Naive thymus-derived CD4-positive, alpha-beta T cell (primary cell): ENCODE measurements at regions not wholly inside any gene's neighbourhood (a gene's known extent, or its start where the extent isn't known, plus 50 kb on each side); places are given as distances from the start of the nearest gene placed in this dataset.

Source experiments
- ATAC-seq: fragments of 150-1000 bp; cut with Tn5 transposase; 2 replicates; pipeline ENCODE4 v1.10.0; 2021; ENCODE audit warnings: mild to moderate bottlenecking, moderate library complexity
- CTCF ChIA-PET: fragments of 350-600 bp; sonication (Branson Sonifier 250); formaldehyde crosslinking; loops from one replicate; lab custom pipeline; 2021; ENCODE audit warnings: antibody characterized with exemption; lab: Charles Lee
- POLR2A ChIA-PET: fragments of 350-600 bp; sonication (Branson Sonifier 250); formaldehyde crosslinking; loops from one replicate; lab custom pipeline; 2021; ENCODE audit warnings: antibody characterized with exemption, inconsistent platforms; lab: Charles Lee
- DNase-seq, 9 donors: peaks; one replicate each; pipeline versions ENCODE4 v3.0.0 to v3.0.0-alpha.2; 2020 to 2022; ENCODE audit warnings: mixed read lengths in 1 of 9
- H3K27ac ChIP-seq: one replicate; pipeline ENCODE4 v1.7.0; 2013; ENCODE audit warnings: mild to moderate bottlenecking, low read depth, low read length, moderate library complexity
- H3K27me3 ChIP-seq, 2 donors: one replicate each; pipeline ENCODE4 v1.7.0; 2013; ENCODE audit warnings: low read length in 2 of 2, mild to moderate bottlenecking in 2 of 2, moderate library complexity in 2 of 2; ENCODE audit not compliant: control insufficient read depth in 2 of 2, insufficient read depth in 2 of 2
- H3K36me3 ChIP-seq, 3 experiments: 1 replicate in 2 of 3; 2 replicates in 1 of 3; pipeline ENCODE4 v1.7.0; 2013; ENCODE audit warnings: low read length in 3 of 3, mild to moderate bottlenecking in 3 of 3, moderate library complexity in 1 of 3; ENCODE audit not compliant: insufficient read depth in 3 of 3, control insufficient read depth in 2 of 3
- H3K4me1 ChIP-seq, 2 donors: one replicate each; pipeline ENCODE4 v1.7.0; 2013; ENCODE audit warnings: low read length in 2 of 2, mild to moderate bottlenecking in 2 of 2, moderate library complexity in 1 of 2; ENCODE audit not compliant: control insufficient read depth in 2 of 2, insufficient read depth in 2 of 2
- H3K4me3 ChIP-seq: 2 replicates; pipeline ENCODE4 v1.7.0; 2013; ENCODE audit warnings: mild to moderate bottlenecking, low read length
- H3K9me3 ChIP-seq, 3 experiments: 1 replicate in 2 of 3; 2 replicates in 1 of 3; pipeline ENCODE4 v1.7.0; 2013; ENCODE audit warnings: low read length in 3 of 3; ENCODE audit not compliant: control insufficient read depth in 2 of 3
- H3K27ac Mint-ChIP-seq, 9 donors: one replicate each; pipeline ENCODE4 v1.8.0; 2020 to 2022; ENCODE audit warnings: mixed read lengths in 9 of 9, mild to moderate bottlenecking in 8 of 9, moderate library complexity in 5 of 9, inconsistent platforms in 2 of 9
- H3K27me3 Mint-ChIP-seq, 5 donors: one replicate each; pipeline ENCODE4 v1.8.0; 2021 to 2022; ENCODE audit warnings: mixed read lengths in 5 of 5, mild to moderate bottlenecking in 1 of 5
- H3K36me3 Mint-ChIP-seq, 5 donors: one replicate each; pipeline ENCODE4 v1.8.0; 2020 to 2022; ENCODE audit warnings: mixed read lengths in 5 of 5, mild to moderate bottlenecking in 3 of 5, inconsistent platforms in 1 of 5
- H3K4me1 Mint-ChIP-seq, 7 donors: one replicate each; pipeline ENCODE4 v1.8.0; 2020 to 2022; ENCODE audit warnings: mixed read lengths in 7 of 7, mild to moderate bottlenecking in 3 of 7, inconsistent platforms in 1 of 7
- H3K4me3 Mint-ChIP-seq, 10 donors: one replicate each; pipeline ENCODE4 v1.8.0; 2020 to 2022; ENCODE audit warnings: mild to moderate bottlenecking in 10 of 10, mixed read lengths in 10 of 10, moderate library complexity in 6 of 10, inconsistent platforms in 2 of 10
- H3K9me3 Mint-ChIP-seq, 11 donors: one replicate each; pipeline ENCODE4 v1.8.0; 2020 to 2022; ENCODE audit warnings: mixed read lengths in 11 of 11, mild to moderate bottlenecking in 4 of 11, inconsistent platforms in 1 of 11, moderate library complexity in 1 of 11
- intact Hi-C, 2 donors: fragments of 100-400 bp; cut with micrococcal nuclease; formaldehyde crosslinking; loops; one replicate each; pipeline ENCODE4 v1.15.1; 2023

GRCh38 chr21:14711287-14711686, 165.2 kb upstream of the SAMSN1 start:
- Mint-ChIP-seq H3K4me1 (peaks cover 0 to 15% (median 0%) of the 10 kb centered on the region in 7 donors), H3K9me3 (peaks cover 0 to 34% (median 11%) of the 10 kb centered on the region in 11 donors), H3K27ac (no peak overlapping the region), H3K4me3 (no peak overlapping the region), H3K27me3 (no peaks in the 10 kb centered on the region), H3K36me3 (peaks cover 5 to 22% (median 6%) of the 10 kb centered on the region in 5 donors)
- ChIA-PET CTCF (interaction anchor here (1.3 kb wide), 1 partner anchor 27 kb away, joined by 3 read pairs; no protein-coding TSS in a partner anchor), POLR2A (no interaction called here)
- ATAC-seq (no peak), DNase-seq (no peak)
- Histone ChIP-seq H3K27ac (no peak overlapping the region), H3K36me3 (no peaks in the 10 kb centered on the region), H3K27me3 (no peaks in the 10 kb centered on the region), H3K4me3 (no peak overlapping the region), H3K4me1 (no peaks in the 10 kb centered on the region), H3K9me3 (no peaks in the 10 kb centered on the region)
- intact Hi-C loops = loop anchor here in 1 of 2 donors (5.0 kb wide), 2 partner anchors 34 to 51 kb away; no protein-coding TSS in a partner anchor

GRCh38 chr21:14707511-14708020, 161.5 kb upstream of the SAMSN1 start:
- no peak for DNase-seq
- no peak overlapping the region for H3K4me3 Mint-ChIP-seq
- H3K4me1 Mint-ChIP-seq = peaks cover 0 to 18% (median 0%) of the 10 kb centered on the region in 7 donors
- H3K27ac Mint-ChIP-seq = no peak overlapping the region
- H3K4me3 ChIP-seq = no peak overlapping the region
- no peaks in the 10 kb centered on the region for H3K27me3 Mint-ChIP-seq
- H3K27me3 ChIP-seq = no peaks in the 10 kb centered on the region
- H3K4me1 ChIP-seq = no peaks in the 10 kb centered on the region
- ChIA-PET CTCF (no interaction called here), POLR2A (interaction anchor here (1.3 kb wide), 1 partner anchor 32 kb away, joined by 4 read pairs; no protein-coding TSS in a partner anchor)
- no peak for ATAC-seq
- no peaks in the 10 kb centered on the region for H3K36me3 ChIP-seq
- intact Hi-C loops = no loop called here
- H3K36me3 Mint-ChIP-seq = peaks cover 5 to 22% (median 6%) of the 10 kb centered on the region in 5 donors
- no peaks in the 10 kb centered on the region for H3K9me3 ChIP-seq
- peaks cover 0 to 20% (median 7%) of the 10 kb centered on the region in 11 donors for H3K9me3 Mint-ChIP-seq
- H3K27ac ChIP-seq = no peak overlapping the region

DNA sequence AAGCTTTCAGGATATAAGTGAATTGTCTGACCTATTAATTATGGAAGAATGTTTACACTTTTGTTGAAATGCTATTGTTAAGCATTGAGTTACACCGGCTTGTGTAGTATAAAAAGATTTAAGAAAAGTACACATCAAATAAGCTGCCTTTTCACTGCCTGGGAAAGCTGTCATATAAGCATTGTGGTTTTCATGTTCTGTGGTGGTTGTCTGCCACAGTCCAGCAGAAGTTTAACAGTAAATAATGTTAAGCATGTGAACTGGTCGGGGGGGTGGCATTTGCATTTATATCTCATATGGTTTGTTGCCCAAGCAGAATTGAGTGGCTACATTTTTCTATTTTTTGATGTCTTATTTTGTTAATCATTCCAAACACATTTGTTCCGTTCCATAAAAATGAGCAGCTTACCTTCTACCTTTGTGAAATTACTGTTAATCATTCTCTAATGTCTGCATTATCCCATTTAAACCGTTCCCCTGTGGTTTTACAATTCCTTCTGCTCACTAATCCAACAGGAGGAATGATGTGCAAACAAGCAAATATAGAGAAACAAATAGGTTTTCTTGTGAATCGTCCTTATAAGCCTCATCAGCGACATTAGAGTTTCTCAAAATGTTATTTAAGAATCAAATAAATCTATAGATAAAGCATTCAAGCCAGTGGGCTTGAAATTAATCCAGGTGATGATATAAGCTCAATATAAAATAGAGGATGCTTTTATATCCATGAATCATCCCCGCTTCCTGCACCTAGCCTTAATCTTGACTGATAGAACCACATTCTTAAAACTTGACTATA, 160.8 kb upstream of the SAMSN1 start:
- no peak for DNase-seq
- intact Hi-C loops = no loop called here
- Mint-ChIP-seq H3K9me3 (peaks cover 0 to 14% (median 3%) of the 10 kb centered on the region in 11 donors), H3K27ac (no peak overlapping the region), H3K27me3 (no peaks in the 10 kb centered on the region), H3K4me1 (peaks cover 0 to 15% (median 0%) of the 10 kb centered on the region in 7 donors), H3K36me3 (peaks cover 0 to 17% (median 2%) of the 10 kb centered on the region in 5 donors), H3K4me3 (no peak overlapping the region)
- H3K4me1 ChIP-seq = no peaks in the 10 kb centered on the region
- no peak overlapping the region for H3K4me3 ChIP-seq
- CTCF ChIA-PET = no interaction called here
- H3K27me3 ChIP-seq = no peaks in the 10 kb centered on the region
- H3K27ac ChIP-seq = no peak overlapping the region
- POLR2A ChIA-PET = no interaction called here
- H3K36me3 ChIP-seq = no peaks in the 10 kb centered on the region
- H3K9me3 ChIP-seq = no peaks in the 10 kb centered on the region
- ATAC-seq = no peak

DNA sequence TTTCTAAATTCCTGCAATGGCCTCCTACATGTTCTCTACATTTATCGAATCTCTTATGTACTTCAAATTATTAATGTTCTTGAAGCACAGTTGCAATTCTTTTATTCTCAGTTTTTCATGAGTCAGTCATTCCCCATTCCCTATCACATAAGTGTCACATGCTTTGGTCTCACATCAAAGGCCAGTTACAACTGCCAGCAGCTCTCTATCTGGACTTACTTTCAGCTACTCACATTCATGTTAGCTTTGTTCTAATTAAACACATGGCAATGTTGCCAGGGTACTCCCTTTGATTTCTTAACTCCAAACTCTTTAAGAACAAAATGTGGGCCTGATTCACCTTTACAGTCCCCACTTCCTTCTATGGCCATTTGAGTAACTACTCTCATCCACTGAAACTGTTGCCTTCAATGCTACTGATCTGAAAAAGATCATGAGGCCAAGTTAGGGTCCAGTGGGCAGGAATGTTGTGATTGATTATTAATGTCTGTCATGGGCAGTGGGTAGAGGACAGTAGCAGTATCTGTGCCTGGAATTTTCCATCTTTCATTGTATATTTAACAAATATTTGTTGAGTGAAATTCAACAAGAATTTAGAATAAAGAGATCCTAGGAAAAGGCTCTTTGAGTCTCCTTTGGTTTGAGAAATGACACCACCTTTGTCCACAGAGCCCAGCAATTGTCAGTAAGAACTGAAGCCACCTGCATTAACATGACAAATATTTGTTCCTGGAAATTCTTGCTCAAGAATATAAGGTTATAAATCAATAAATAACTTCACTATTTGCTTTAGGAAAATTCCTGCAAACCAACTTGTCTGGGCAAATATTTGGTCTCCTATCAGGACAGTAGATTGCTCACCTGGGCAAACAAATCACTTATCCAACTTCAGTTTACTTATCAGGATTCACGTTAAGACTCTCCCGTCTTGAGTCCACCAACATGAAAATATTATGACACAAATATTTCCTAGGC, 153.6 kb upstream of the SAMSN1 start:
- no peaks in the 10 kb centered on the region for H3K9me3 ChIP-seq
- CTCF ChIA-PET = interaction anchor here (0.6 kb wide), 1 partner anchor 1189 kb away, joined by 3 read pairs; no protein-coding TSS in a partner anchor
- intact Hi-C loops = no loop called here
- no peaks in the 10 kb centered on the region for H3K4me1 ChIP-seq
- Mint-ChIP-seq H3K4me1 (peaks cover 0 to 2% (median 0%) of the 10 kb centered on the region in 7 donors), H3K36me3 (peaks cover 0 to 14% (median 0%) of the 10 kb centered on the region in 5 donors), H3K27ac (no peak overlapping the region), H3K4me3 (no peak overlapping the region), H3K27me3 (no peaks in the 10 kb centered on the region), H3K9me3 (peaks cover 0 to 7% (median 0%) of the 10 kb centered on the region in 11 donors)
- POLR2A ChIA-PET = no interaction called here
- ATAC-seq = no peak
- H3K27ac ChIP-seq = no peak overlapping the region
- no peak overlapping the region for H3K4me3 ChIP-seq
- no peaks in the 10 kb centered on the region for H3K27me3 ChIP-seq
- H3K36me3 ChIP-seq = no peaks in the 10 kb centered on the region
- no peak for DNase-seq

DNA sequence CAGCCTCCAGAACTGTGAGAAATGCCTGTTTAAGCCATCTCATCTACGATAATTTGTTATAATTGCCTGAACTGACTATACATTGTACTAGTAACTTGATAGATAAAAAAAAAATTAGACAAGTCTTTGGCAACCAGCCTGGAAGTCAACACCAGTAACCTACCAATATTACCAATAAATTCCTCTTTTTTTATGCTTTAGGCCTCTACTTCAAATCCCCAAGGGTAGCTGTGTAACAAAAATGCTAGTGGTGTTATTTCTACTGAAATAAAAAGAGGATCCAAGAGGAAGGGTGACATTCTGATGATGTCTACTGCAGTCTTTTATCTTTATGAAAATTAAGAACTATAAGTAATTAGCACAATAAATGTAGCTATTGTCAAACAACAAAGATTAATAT, 151.7 kb upstream of the SAMSN1 start:
- H3K27ac Mint-ChIP-seq = no peak overlapping the region
- Histone ChIP-seq H3K27me3 (no peaks in the 10 kb centered on the region), H3K4me3 (no peak overlapping the region), H3K36me3 (no peaks in the 10 kb centered on the region), H3K4me1 (no peaks in the 10 kb centered on the region), H3K9me3 (no peaks in the 10 kb centered on the region), H3K27ac (no peak overlapping the region)
- CTCF ChIA-PET = no interaction called here
- H3K9me3 Mint-ChIP-seq = peaks cover 0 to 10% (median 0%) of the 10 kb centered on the region in 11 donors
- POLR2A ChIA-PET = interaction anchor here (0.6 kb wide), 1 partner anchor 11 kb away, joined by 4 read pairs; no protein-coding TSS in a partner anchor
- intact Hi-C loops = loop anchor here in 1 of 2 donors (2.0 kb wide), 1 partner anchor 15 kb away; no protein-coding TSS in a partner anchor
- DNase-seq = no peak
- no peaks in the 10 kb centered on the region for H3K27me3 Mint-ChIP-seq
- H3K36me3 Mint-ChIP-seq = peaks cover 0 to 14% (median 0%) of the 10 kb centered on the region in 5 donors
- H3K4me1 Mint-ChIP-seq = peaks cover 0 to 2% (median 0%) of the 10 kb centered on the region in 7 donors
- no peak overlapping the region for H3K4me3 Mint-ChIP-seq
- no peak for ATAC-seq

DNA sequence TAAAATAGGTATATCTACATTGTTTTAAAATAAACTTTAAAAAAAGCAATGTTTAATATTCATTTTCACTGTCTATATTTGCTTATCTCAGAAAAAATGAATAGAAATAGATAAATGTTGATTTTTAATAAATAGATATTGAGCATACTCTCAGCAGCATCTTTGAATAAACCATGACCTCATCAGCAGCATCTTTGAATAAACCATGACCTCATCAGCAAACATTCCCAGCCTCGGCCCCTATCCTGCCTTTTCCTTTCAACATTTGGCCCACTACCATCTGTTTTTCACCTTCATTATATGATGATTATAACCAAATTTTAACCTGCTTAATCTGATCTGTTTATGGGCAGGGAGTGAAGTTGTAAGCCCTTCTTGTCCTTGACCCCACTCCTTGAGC, 148.7 kb upstream of the SAMSN1 start:
- POLR2A ChIA-PET = no interaction called here
- ATAC-seq = no peak
- peaks cover 0 to 16% (median 0%) of the 10 kb centered on the region in 5 donors for H3K36me3 Mint-ChIP-seq

More for the DNA sequence above, 148.7 kb upstream of the SAMSN1 start:
- Mint-ChIP-seq H3K27ac (no peak overlapping the region), H3K4me3 (no peak overlapping the region), H3K27me3 (no peaks in the 10 kb centered on the region), H3K4me1 (peaks cover 0 to 14% (median 6%) of the 10 kb centered on the region in 7 donors), H3K9me3 (peaks cover 0 to 10% (median 0%) of the 10 kb centered on the region in 11 donors)
- intact Hi-C loops = no loop called here
- no peak overlapping the region for H3K4me3 ChIP-seq
- DNase-seq = no peak
- H3K27me3 ChIP-seq = no peaks in the 10 kb centered on the region
- no peaks in the 10 kb centered on the region for H3K9me3 ChIP-seq
- no peaks in the 10 kb centered on the region for H3K4me1 ChIP-seq
- CTCF ChIA-PET = no interaction called here
- H3K36me3 ChIP-seq = no peaks in the 10 kb centered on the region
- no peak overlapping the region for H3K27ac ChIP-seq
